Ishikawa (cell line): ENCODE measurements at regions not wholly inside any gene's neighbourhood (a gene's known extent, or its start where the extent isn't known, plus 50 kb on each side); places are given as distances from the start of the nearest gene placed in this dataset.

Experiments used
- CEBPB ChIP-seq: IDR thresholded peaks from 2 replicates; pipeline ENCODE4 v1.6.1; 2012
- CREB1 ChIP-seq: IDR thresholded peaks from 2 replicates; pipeline ENCODE4 v1.6.1; 2012; ENCODE audit warnings: low read depth
- EGR1 ChIP-seq: IDR thresholded peaks from 2 replicates; pipeline ENCODE4 v1.6.1; 2012
- EP300 ChIP-seq: IDR thresholded peaks from 2 replicates; pipeline ENCODE4 v1.6.1; 2012; ENCODE audit warnings: borderline replicate concordance
- FOXM1 ChIP-seq: IDR thresholded peaks from 2 replicates; pipeline ENCODE4 v1.6.1; 2012; ENCODE audit warnings: low read depth, borderline replicate concordance
- MAX ChIP-seq: IDR thresholded peaks from 2 replicates; pipeline ENCODE4 v1.6.1; 2012
- REST ChIP-seq: IDR thresholded peaks from 2 replicates; pipeline ENCODE4 v1.6.1; 2012; ENCODE audit warnings: low read depth, mild to moderate bottlenecking
- TAF1 ChIP-seq: IDR thresholded peaks from 2 replicates; pipeline ENCODE4 v1.6.1; 2012; ENCODE audit warnings: low read depth, mild to moderate bottlenecking
- TCF12 ChIP-seq: IDR thresholded peaks from 2 replicates; pipeline ENCODE4 v1.6.1; 2012; ENCODE audit warnings: low read depth
- TEAD4 ChIP-seq: IDR thresholded peaks from 2 replicates; pipeline ENCODE4 v1.6.1; 2012
- USF1 ChIP-seq: IDR thresholded peaks from 2 replicates; pipeline ENCODE4 v1.6.1; 2012
- ZBTB7A ChIP-seq: IDR thresholded peaks from 2 replicates; pipeline ENCODE4 v1.6.1; 2012; ENCODE audit warnings: low read depth

- no peak for TF ChIP-seq TAF1
- no peak for TF ChIP-seq TCF12
- TF ChIP-seq EGR1: no peak
- no peak for TF ChIP-seq REST
- TF ChIP-seq USF1: no peak
- TF ChIP-seq MAX: no peak
- TF ChIP-seq CEBPB: no peak
- no peak for TF ChIP-seq CREB1
- TF ChIP-seq FOXM1: no peak
- no peak for TF ChIP-seq TEAD4
- no peak for TF ChIP-seq ZBTB7A
- TF ChIP-seq EP300: no peak
These were observed 384.3 kb downstream of the METTL4 start for GRCh38 chr18:2186967-2187366.
